Endothelial cell of umbilical vein (primary cell): ENCODE measurements at regions not wholly inside any gene's neighbourhood (a gene's known extent, or its start where the extent isn't known, plus 50 kb on each side); places are given as distances from the start of the nearest gene placed in this dataset.

ENCODE experiments used
- BruUV-seq: library from RNA; stranded (reverse); fragments of 400-500 nt; replicated peaks from 2 replicates; lab custom pipeline; 2021; lab: Mats Ljungman, UMichigan
- CTCF ChIA-PET: fragments of 300-600, 350-600 bp; sonication (Branson Sonifier 250); formaldehyde crosslinking; loops from one replicate; lab custom pipeline; 2021; ENCODE audit warnings: antibody characterized with exemption, inconsistent platforms; lab: Charles Lee
- POLR2A ChIA-PET: fragments of 300-600, 350-600 bp; sonication (Branson Sonifier 250); formaldehyde crosslinking; loops from one replicate; lab custom pipeline; 2021; ENCODE audit warnings: antibody characterized with exemption, inconsistent platforms; lab: Charles Lee
- DNase-seq: peaks from one replicate; pipeline ENCODE4 v3.0.0-alpha.2; 2011; ENCODE audit warnings: low read depth, low spot score
- FAIRE-seq: peaks from 2 replicates; lab custom pipeline; 2011; peaks lifted over from hg19 to GRCh38; lab: Jason Lieb, UNC
- H2AFZ ChIP-seq: 2 replicates; pipeline ENCODE4 v1.6.0; 2012; ENCODE audit warnings: low read depth, low read length, control low read depth, inconsistent platforms
- H3K27ac ChIP-seq: 2 replicates; pipeline ENCODE4 v1.5.1; 2011; ENCODE audit warnings: low read depth, mild to moderate bottlenecking, control low read depth, low read length, moderate library complexity; ENCODE audit not compliant: insufficient read depth
- H3K27me3 ChIP-seq, 2 experiments: 2 replicates each; pipeline versions ENCODE4 v1.6.0 to v1.6.1; 2011; ENCODE audit warnings: low read length in 2 of 2, mixed read lengths in 1 of 2; ENCODE audit not compliant: control insufficient read depth in 2 of 2, insufficient read depth in 2 of 2
- H3K36me3 ChIP-seq, 2 experiments: 2 replicates in 1 of 2; 3 replicates in 1 of 2; pipeline ENCODE4 v1.5.1; 2011; ENCODE audit warnings: low read length in 2 of 2, mild to moderate bottlenecking in 1 of 2, moderate library complexity in 1 of 2; ENCODE audit not compliant: control insufficient read depth in 2 of 2, insufficient read depth in 2 of 2; ENCODE audit errors: extremely low read depth in 1 of 2
- H3K4me1 ChIP-seq: 3 replicates; pipeline ENCODE4 v1.5.1; 2011; ENCODE audit warnings: mild to moderate bottlenecking, low read length; ENCODE audit not compliant: control insufficient read depth, insufficient read depth; ENCODE audit errors: extremely low read depth
- H3K4me2 ChIP-seq: 2 replicates; pipeline ENCODE4 v1.6.1; 2011; ENCODE audit warnings: low read length, control low read depth, mixed read lengths; ENCODE audit not compliant: insufficient read depth
- H3K4me3 ChIP-seq, 3 experiments: fragments of 200-600 bp in 1 of 3; sonication (generic), shearing (Covaris generic) in 1 of 3; replicated peaks in 1 of 3; 2 replicates each; pipeline ENCODE4 v1.5.1; 2011 to 2016; ENCODE audit warnings: control low read depth in 3 of 3, low read length in 3 of 3, mild to moderate bottlenecking in 2 of 3, inconsistent platforms in 1 of 3, low read depth in 1 of 3, moderate library complexity in 1 of 3; ENCODE audit not compliant: insufficient read depth in 1 of 3
- H3K79me2 ChIP-seq: 2 replicates; pipeline ENCODE4 v1.6.0; 2012; ENCODE audit warnings: low read length, inconsistent platforms; ENCODE audit not compliant: control insufficient read depth, insufficient read depth
- H3K9ac ChIP-seq: replicated peaks from 2 replicates; pipeline ENCODE3; 2011; ENCODE audit warnings: low read length, control low read depth; ENCODE audit not compliant: insufficient read depth; ENCODE audit errors: extremely low read depth
- H3K9me1 ChIP-seq: replicated peaks from 3 replicates; pipeline ENCODE4 v1.6.0; 2011; ENCODE audit warnings: mild to moderate bottlenecking, low read length; ENCODE audit not compliant: control insufficient read depth, insufficient read depth; ENCODE audit errors: extremely low read depth
- H3K9me3 ChIP-seq: replicated peaks from 2 replicates; pipeline ENCODE4 v1.5.1; 2012; ENCODE audit warnings: low read length, inconsistent platforms; ENCODE audit not compliant: control insufficient read depth, insufficient read depth
- H4K20me1 ChIP-seq: replicated peaks from 2 replicates; pipeline ENCODE3; 2011; ENCODE audit warnings: mild to moderate bottlenecking, low read length; ENCODE audit not compliant: control insufficient read depth, insufficient read depth; ENCODE audit errors: extremely low read depth
- EZH2 ChIP-seq: IDR thresholded peaks from 2 replicates; pipeline ENCODE4 v1.6.1; 2012; ENCODE audit warnings: borderline replicate concordance, low read depth, mild to moderate bottlenecking, moderate library complexity, low read length, inconsistent platforms; ENCODE audit not compliant: severe bottlenecking
- JUN ChIP-seq: IDR thresholded peaks from 2 replicates; pipeline ENCODE4 v1.6.1; 2011; ENCODE audit warnings: borderline replicate concordance, low read depth; ENCODE audit not compliant: insufficient read length, insufficient read depth
- POLR2A ChIP-seq: IDR thresholded peaks from 2 replicates; pipeline ENCODE4 v1.6.1; 2012; ENCODE audit warnings: low read depth, mild to moderate bottlenecking, control low read depth, low read length
- POLR2AphosphoS5 ChIP-seq: IDR thresholded peaks from 2 replicates; pipeline ENCODE4 v1.6.1; 2012; ENCODE audit warnings: low read depth, mild to moderate bottlenecking, control low read depth, low read length, moderate library complexity; ENCODE audit not compliant: insufficient read depth
- dilution Hi-C: fragments of 300-500 bp; cut with MboI; formaldehyde crosslinking; loops from one replicate; pipeline ENCODE4 v1.15.0; 2019; ENCODE audit warnings: low sequenced_read_pairs; ENCODE audit not compliant: extremely low pct_ligation_motif_present
- intact Hi-C: fragments of 100-400 bp; cut with micrococcal nuclease; formaldehyde crosslinking; loops from one replicate; pipeline ENCODE4 v1.10.0; 2022
- TF ChIP-seq, protein P1 (sequence below): IDR thresholded peaks from 2 replicates; pipeline ENCODE4 v1.6.1; 2011; ENCODE audit not compliant: insufficient read depth, insufficient read length

- TF ChIP-seq, protein P1, sequence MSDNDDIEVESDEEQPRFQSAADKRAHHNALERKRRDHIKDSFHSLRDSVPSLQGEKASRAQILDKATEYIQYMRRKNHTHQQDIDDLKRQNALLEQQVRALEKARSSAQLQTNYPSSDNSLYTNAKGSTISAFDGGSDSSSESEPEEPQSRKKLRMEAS = no peak
- TF ChIP-seq POLR2A = peak; percentile 54
- peak; percentile 53 for TF ChIP-seq POLR2AphosphoS5
- no peak for TF ChIP-seq EZH2
- TF ChIP-seq JUN = no peak
- Histone ChIP-seq H3K4me2 (peak overlapping the region; percentile 70), H3K27me3 (no peaks in the 10 kb centered on the region), H3K79me2 (peaks cover 3% of the 10 kb centered on the region), H3K9me1 (no peaks in the 10 kb centered on the region), H3K9ac (peak overlapping the region; percentile 76), H3K4me1 (peaks cover 22% of the 10 kb centered on the region), H2AFZ (peak overlapping the region; percentile 71), H3K27ac (peak overlapping the region; percentile 53), H3K36me3 (no peaks in the 10 kb centered on the region), H3K4me3 (peak overlapping the region; percentile 42 to 47 (median 47)), H4K20me1 (no peaks in the 10 kb centered on the region), H3K9me3 (no peaks in the 10 kb centered on the region)
- intact Hi-C loops (loop anchor here (1.0 to 2.0 kb wide), 3 partner anchors 8 to 16 kb away; no protein-coding TSS in a partner anchor), dilution Hi-C loops (no loop called here)
- FAIRE-seq (peak; percentile 40), DNase-seq (peak; percentile 37)
- ChIA-PET CTCF (interaction anchor here (1.6 to 4.5 kb wide), 2 partner anchors 8 to 38 kb away, joined by 4 to 23 read pairs; no protein-coding TSS in a partner anchor), POLR2A (interaction anchor here (0.6 kb wide), 1 partner anchor 9 kb away, joined by 5 read pairs; no protein-coding TSS in a partner anchor)
- BruUV-seq = no TSS peak
Observed at GRCh38 chr22:46044621-46045458, 67.9 kb upstream of the WNT7B start.
